NCI-H2227 (cell line): ENCODE measurements at regions not wholly inside any gene's neighbourhood (a gene's known extent, or its start where the extent isn't known, plus 50 kb on each side); places are given as distances from the start of the nearest gene placed in this dataset.

Experiments used
- DNase-seq: peaks from one replicate; lab custom pipeline; 2025; ENCODE audit not compliant: unreplicated experiment; lab: John Stamatoyannopoulos, UW

GRCh38 chr2:63777816-63778215 lies 63.9 kb upstream of the UGP2 start:
- DNase-seq: no peak

- no peak for DNase-seq
Observed at GRCh38 chr2:63778391-63778790, 63.3 kb upstream of the UGP2 start.

- no peak for DNase-seq
Observed at GRCh38 chr2:63780518-63781155, 61.1 kb upstream of the UGP2 start.

DNA sequence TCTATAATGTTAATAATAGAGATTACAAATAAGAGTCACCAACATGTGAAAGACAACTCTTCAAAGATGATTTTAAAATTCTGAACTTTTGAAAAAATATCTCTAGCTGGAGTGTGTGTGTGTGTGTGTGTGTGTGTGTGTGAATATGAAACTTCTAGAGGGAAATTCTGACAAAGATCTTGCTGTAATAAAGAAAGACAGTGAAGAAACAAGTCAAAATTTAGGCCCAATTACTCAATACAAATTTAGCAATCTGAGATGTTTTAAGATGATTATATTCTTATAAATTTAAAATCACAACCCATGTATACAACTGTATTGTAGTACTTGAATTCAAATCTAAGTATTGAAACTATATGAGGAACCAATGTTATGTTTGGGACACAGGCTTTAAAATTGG lies 57.2 kb upstream of the UGP2 start:
- no peak for DNase-seq

GRCh38 chr2:63785096-63785495 lies 56.6 kb upstream of the UGP2 start:
- no peak for DNase-seq

- no peak for DNase-seq
Observed at GRCh38 chr2:63786471-63786870, 55.2 kb upstream of the UGP2 start.

DNA sequence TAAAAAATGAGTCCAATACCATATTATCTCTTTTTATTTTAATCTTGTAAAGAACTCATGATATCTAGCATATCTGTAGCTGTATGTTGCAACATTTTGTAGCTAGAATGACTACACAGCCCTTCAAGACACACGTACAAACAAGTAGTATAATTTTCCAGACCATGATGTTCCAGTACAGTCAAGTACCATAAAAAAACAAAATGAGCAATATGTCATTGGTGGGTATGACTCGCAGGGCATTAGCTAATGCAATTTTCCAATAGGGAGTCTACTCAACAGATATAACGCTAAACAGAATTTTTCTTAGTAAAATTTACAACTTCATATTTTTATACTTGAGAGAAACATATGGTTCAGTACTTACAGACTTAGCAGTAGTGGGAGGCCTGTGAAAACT lies 53.6 kb upstream of the UGP2 start:
- no peak for DNase-seq

- no peak for DNase-seq
Observed at GRCh38 chr2:63789338-63790020, 52.2 kb upstream of the UGP2 start.

DNA sequence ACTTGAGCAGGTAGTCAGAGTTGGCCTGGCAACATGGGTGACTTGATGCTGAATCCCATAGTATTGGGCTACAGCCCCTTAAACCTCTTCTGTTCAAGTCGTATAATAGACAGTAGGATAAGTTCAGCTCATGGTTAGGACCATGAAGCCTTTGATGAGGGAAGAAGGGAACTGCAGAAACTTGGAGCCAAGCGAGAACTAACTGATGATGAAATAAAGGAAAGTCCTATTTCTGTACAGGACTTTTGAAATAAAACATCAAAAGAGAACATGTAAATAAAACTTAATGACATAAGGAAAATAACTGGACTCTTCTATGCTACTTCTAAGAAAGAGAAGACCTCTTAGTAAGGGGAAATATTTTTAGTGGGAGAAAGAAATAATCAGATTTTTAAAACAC lies 51.2 kb upstream of the UGP2 start:
- no peak for DNase-seq

DNA sequence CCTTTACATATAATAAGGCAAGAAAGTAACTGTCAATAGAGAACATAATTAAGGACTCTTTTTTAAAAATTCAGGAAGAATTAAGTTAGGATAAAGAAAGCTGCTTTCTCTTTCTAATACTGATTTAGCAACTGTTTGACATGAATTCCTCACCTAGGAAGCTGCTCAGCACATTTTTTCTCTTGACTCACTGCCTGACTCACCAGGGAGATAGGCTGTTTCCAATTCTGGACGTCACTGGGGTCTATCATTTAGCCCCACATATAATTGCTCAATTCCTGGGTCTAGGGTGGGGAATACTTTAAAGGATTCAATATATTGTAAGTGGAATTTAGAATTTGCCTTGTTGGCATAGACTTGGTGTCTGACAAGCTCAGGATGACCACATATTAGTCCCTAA lies 50.8 kb upstream of the UGP2 start:
- no peak for DNase-seq

- DNase-seq: no peak
Observed at GRCh38 chr2:63791387-63791786, 50.3 kb upstream of the UGP2 start.
